Activated T-helper 9 cell treated with anti-CD3 and anti-CD28 coated beads, Interleukin-2, amount 50 U/mL, for 16 hours (primary cell): ENCODE measurements at regions not wholly inside any gene's neighbourhood (a gene's known extent, or its start where the extent isn't known, plus 50 kb on each side); places are given as distances from the start of the nearest gene placed in this dataset.
"Not testable (repeated sequence)": the region's sequence is repeated elsewhere in the genome, so short reads cannot be mapped to it uniquely, and the experiment has no call there.

ENCODE experiments used
- DNase-seq: peaks from one replicate; pipeline ENCODE4 v3.0.0-alpha.2; 2020; ENCODE audit warnings: low read depth

DNA sequence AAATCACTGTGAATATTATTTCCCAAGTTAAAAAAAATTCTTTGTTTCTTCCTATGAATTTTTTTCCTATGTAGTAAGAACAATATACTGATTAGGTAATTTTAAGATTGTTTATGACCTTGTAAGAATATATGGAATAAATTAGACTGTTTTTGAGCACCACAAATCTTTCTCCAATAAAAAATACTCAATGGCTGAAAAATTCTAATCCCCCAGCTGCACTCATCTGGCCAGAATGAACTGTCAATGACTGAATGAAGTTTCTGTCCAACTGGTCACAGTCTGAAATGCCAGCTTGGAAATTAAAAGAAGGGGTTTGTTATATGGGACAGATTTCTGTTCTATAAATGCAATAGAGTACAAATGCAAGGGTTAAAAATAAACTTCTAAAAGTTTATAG is 569.5 kb upstream of the SEMA6A start:
- DNase-seq: no peak

DNA sequence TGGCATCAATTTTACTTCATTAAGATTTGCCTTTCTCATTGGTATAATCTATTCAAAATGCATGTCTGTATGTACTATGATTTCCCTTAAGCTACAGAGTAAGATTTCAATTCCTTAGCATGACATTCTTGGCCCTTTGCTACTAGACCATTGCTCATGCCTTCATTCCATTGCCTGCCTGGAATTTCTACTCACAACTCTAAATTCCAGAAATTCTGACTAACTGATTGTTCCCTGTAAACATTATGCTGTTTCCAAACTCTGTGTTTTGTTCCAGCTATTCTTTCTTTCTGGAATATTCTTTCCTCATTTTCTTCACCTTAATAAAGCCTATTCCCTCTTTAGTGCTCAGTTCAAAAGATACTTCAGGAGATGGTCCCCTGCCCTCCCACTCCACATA is 568.8 kb upstream of the SEMA6A start:
- no peak for DNase-seq

DNA sequence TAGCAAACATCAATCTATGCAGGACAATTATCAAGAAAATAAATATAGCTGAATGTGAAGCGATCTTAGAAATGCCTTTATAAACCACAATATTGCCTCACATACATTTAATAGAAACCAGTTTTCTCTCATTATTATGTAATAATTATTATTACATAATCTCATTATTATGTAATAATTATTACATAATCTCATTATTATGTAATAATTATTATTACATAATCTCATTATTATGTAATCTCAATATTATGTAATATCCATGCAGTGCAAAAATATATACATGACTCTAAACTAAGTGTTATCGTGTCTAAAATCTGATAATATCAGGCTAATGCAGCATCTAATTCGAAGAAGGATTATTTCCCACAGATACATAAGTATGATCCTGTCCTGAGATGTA is 563.9 kb upstream of the SEMA6A start:
- no peak for DNase-seq

GRCh38 chr5:117135851-117136250 is 561.2 kb upstream of the SEMA6A start:
- DNase-seq: no peak

- DNase-seq: no peak
These were observed 558.6 kb upstream of the SEMA6A start for GRCh38 chr5:117133198-117133597.

DNA sequence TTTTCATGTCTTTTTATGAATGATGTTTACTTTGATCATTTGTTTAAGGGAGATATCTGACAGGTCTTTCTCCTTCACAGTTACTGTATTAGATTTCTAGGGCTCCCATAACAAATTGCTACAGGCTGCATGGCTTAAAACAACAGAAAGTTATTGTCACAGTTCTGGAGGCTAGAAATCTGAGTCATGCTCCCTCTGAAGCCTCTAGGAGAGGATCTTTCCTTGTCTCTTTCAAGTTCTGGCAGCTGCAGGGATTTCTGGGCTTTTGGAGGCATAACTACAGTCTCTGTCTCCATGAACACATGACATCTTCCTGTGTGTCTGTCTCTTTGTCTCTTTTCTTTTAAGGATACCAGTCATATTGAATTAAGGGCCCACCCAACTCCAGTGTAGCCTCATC is 557.3 kb upstream of the SEMA6A start:
- DNase-seq: no peak

- no peak for DNase-seq
These were observed 556.5 kb upstream of the SEMA6A start for GRCh38 chr5:117131048-117131679.

- no peak for DNase-seq
These were observed 543.9 kb upstream of the SEMA6A start for GRCh38 chr5:117118499-117118898.

- not testable (repeated sequence) for DNase-seq
These were observed 542.7 kb upstream of the SEMA6A start for GRCh38 chr5:117117314-117117713.

DNA sequence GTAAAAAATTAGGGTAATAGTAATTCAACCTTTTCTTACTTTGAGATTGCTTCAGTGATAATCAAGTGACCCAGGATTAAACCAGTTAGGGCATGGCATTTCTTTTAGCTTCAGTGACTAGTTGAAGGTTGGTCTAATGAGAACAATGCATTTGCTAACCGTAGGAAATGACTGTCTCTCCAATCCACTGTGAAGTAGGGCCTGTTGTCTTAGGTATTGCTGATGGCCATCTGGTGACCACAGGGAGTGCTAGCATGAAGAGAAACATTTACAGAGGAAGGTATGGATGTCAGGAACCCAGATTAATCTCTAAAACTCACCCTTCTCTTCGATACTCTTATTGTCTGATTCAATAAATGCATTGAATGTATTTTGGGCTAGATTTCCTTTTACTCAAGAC is 535.9 kb upstream of the SEMA6A start:
- DNase-seq: no peak

DNA sequence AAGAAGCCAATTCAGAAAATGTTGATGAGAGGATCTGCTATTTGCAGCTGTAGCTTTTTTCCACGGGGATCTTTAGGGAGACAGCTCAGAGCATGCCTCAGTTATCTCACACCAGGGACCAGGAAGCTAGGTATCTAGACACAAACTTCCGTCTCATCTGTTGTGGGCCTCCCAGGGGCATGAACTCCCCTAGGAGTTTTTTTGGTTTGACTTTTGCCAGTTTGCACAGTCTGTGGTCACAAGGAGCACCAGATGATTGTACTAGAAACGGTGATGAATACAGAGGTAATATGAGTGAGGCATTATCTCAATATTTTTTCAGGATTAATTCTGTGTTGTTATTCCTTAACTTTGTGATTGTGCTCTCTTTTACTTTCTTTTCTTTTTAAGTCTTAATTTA is 533.2 kb upstream of the SEMA6A start:
- no peak for DNase-seq

DNA sequence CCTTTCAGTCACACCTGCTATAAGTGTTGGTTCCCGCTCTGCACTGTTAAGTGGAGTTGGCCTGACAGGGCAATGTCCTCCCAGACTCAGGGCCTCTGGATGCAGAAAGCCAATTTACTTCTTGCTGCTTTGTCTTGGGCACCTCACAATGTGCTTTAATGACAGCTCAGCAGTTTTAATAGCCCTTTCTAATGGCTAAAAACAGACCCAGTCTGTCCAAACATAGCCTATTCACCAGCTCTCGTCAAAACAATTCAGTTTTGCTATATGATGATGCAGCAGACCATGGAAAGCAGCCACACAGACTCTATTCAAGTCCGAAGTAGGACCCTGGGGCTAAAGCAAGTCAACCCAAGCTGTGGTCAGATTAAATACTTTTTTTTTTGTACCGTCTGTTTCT is 529.1 kb upstream of the SEMA6A start:
- DNase-seq: no peak

DNA sequence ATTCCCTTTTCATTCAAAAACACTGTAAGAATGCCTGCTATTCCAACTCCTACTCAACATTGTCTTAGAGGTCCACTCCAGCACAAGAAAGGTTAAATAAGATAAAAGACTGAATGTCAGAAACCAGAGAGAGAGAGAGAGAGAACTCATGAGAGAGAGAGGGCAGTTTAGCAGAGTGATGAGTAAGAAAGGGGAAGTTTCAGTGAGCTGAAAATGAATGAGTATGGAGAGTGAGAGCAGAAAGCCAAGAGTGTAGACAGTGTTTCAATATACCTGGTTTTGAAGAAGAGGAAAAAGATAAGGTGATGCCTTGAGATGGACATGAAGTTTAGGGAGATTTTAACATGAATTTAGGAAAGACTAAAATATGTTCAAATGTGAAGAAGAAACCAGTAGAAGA is 528.0 kb upstream of the SEMA6A start:
- no peak for DNase-seq

DNA sequence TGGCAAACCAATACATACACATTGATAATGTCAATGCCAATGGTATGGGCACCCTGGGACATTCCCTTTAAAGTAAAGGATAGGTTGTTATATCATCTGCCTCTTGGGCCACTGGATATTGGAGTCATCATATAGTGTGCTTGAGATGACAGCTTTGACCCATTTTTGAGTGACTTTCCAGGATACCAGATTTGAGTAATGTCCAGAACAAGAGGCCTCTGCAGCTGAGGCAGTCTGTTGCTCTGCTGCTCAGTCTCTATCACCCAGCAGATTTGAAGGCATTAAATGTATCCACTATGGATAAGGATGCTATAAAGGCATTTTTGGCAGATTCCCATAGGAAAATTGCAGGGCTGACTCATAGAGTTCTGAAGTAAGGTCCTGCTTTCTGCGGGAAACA is 525.6 kb upstream of the SEMA6A start:
- no peak for DNase-seq

- DNase-seq: no peak
These were observed 523.5 kb upstream of the SEMA6A start for GRCh38 chr5:117098094-117098493.

- no peak for DNase-seq
These were observed 521.0 kb upstream of the SEMA6A start for GRCh38 chr5:117095346-117096332.

- DNase-seq: no peak
These were observed 519.6 kb upstream of the SEMA6A start for GRCh38 chr5:117094114-117094815.

- no peak for DNase-seq
These were observed 519.0 kb upstream of the SEMA6A start for GRCh38 chr5:117093653-117094052.

GRCh38 chr5:117089001-117089400 is 514.4 kb upstream of the SEMA6A start:
- no peak for DNase-seq

DNA sequence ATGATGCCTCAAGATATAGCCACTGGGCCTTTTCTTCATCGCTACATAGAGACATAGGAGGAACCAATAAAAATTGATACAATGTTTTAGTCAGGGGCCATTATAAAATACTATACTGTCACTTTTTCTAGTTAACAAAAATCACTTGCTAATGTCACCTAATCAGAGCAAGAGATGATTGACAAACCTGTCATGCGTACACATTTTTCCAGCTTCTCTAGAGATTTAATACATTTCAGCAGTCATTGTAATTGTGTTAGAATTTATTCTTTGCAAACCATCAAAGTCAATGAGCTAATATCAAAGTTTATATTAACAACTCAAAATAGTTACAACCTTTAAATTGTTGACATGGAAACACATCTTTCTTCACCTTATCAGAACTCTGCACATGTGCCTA is 513.6 kb upstream of the SEMA6A start:
- DNase-seq: no peak

- no peak for DNase-seq
These were observed 509.4 kb upstream of the SEMA6A start for GRCh38 chr5:117084067-117084466.

- DNase-seq: no peak
These were observed 508.4 kb upstream of the SEMA6A start for GRCh38 chr5:117082977-117083376.

DNA sequence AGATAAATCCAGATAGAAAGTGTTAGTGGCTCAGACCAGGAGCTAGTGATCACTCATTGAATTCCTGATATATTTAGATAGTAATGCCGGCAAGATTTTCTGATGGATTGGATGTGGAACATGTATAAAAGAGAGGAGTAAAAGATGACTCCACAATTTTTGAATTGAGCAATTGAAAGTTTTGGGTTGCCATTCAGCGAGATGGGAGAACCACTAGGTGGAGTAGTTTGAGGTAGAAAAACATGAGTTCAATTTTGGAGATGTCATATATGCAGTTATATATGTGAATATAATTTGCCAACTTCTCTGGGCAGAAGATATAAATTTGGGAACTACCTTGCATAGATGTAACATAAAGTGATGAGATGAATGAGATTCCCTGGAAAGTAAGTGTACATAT is 502.5 kb upstream of the SEMA6A start:
- no peak for DNase-seq
